ENCODE measurements at regions not wholly inside any gene's neighbourhood (a gene's known extent, or its start where the extent isn't known, plus 50 kb on each side); places are given as distances from the start of the nearest gene placed in this dataset.

DNA sequence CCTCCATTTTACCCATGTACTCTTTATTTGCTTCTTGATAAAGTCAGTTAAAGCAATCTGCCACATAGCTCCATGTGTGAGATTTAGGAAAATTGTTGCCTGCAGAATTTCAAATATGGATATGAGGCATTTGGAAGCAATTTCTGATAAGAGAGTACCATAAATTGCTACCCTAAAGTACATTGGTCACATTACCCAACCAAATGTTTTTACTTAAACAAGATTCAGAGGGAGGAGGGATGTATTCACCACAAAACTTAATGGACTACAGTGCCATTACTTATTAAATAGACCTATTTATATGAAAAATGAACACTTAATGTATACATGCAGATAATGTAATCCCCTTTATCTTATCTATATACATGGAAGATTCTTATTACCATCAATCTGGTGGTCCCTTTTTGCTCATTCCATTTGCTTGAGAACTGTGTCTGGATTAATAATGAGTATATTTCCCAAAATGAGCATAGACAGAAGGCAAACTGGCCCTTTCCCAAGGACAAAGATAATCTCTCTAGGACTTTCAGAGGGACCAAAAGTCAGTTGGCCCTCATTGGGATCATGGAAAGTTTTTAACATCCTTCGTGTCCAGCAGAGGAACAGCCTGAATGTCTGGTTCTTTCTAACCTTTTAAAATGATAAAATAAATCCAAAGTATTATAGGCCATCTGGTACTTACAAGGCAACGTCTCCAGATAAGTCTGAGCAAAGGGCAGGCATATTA is 526.4 kb downstream of the CBLN4 start:
- no peak for DNase-seq (ENCODE audit: low read depth)
- no peak overlapping the region for H3K4me3 ChIP-seq (ENCODE audit: low read length)
- TF ChIP-seq CTCF (IDR thresholded peaks at IDR 0.05; ENCODE audit: insufficient read depth, low read depth, low read length, missing control alignments), result no peak

DNA sequence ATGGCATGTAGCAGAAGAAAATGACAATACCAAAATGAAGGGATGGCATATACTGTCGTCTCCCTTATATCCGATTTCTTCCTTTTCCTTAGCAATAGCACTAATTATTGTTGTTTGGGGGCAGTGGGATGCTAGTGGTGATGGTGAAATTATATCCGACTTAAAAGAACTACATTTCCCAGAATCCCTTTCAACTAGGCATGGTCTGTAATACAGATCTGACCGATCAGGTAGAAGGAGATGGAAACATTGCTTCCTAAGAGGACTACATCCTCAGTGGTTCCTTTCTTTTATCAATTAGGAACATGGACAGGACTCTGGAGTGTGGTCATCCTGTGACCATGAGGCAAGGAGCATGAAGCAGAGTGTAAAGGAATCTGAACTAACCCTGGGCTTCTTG is 532.6 kb downstream of the CBLN4 start:
- TF ChIP-seq CTCF (IDR thresholded peaks at IDR 0.05; ENCODE audit: insufficient read depth, low read depth, low read length, missing control alignments), result no peak
- H3K4me3 ChIP-seq (ENCODE audit: low read length), result no peak overlapping the region
- DNase-seq (ENCODE audit: low read depth), result peak; percentile 16

- H3K4me3 ChIP-seq (ENCODE audit: low read length), result no peak overlapping the region
- no peak for TF ChIP-seq CTCF (IDR thresholded peaks at IDR 0.05; ENCODE audit: insufficient read depth, low read depth, low read length, missing control alignments)
- DNase-seq (ENCODE audit: low read depth), result no peak
Observed at GRCh38 chr20:55471052-55472006, 534.0 kb downstream of the CBLN4 start.

- H3K4me3 ChIP-seq (ENCODE audit: low read length), result no peak overlapping the region
- DNase-seq (ENCODE audit: low read depth), result no peak
- TF ChIP-seq CTCF (IDR thresholded peaks at IDR 0.05; ENCODE audit: insufficient read depth, low read depth, low read length, missing control alignments), result no peak
Observed at GRCh38 chr20:55469074-55469473, 536.2 kb downstream of the CBLN4 start.

GRCh38 chr20:55461519-55461918 is 543.8 kb downstream of the CBLN4 start:
- no peak for TF ChIP-seq CTCF (IDR thresholded peaks at IDR 0.05; ENCODE audit: insufficient read depth, low read depth, low read length, missing control alignments)
- DNase-seq (ENCODE audit: low read depth), result no peak
- no peak overlapping the region for H3K4me3 ChIP-seq (ENCODE audit: low read length)

DNA sequence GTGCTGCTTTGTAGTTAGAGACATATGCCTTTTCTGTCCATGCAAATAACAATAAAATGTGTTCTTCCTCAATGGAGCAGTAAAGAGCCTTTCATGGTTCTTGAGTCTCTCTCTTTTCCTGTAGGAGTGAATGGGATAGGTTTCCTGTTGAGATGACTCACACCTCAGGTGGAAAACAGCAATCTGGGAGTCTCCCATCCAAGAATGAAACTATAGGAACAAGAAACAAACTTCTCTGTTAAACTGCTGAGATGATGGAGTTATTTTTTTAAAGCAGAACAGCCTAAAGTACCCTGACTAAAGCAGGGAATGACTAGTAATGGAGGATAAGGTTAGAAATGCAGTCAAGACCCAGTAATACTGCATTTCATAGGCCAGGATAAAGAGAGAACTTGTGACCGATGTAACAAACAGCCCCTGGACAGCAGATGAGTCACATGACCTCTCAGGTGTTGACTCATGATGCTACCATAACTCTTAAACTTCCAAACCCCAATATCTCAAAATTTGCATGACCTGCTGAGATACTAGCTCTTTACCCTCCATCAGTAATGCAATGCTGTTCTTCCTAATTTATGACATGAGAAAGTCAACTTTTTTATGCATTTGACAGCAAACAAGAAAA is 548.9 kb downstream of the CBLN4 start:
- DNase-seq (ENCODE audit: low read depth), result peak; percentile 71
- no peak for TF ChIP-seq CTCF (IDR thresholded peaks at IDR 0.05; ENCODE audit: insufficient read depth, low read depth, low read length, missing control alignments)
- no peak overlapping the region for H3K4me3 ChIP-seq (ENCODE audit: low read length)
